Activated CD4-positive, alpha-beta T cell treated with anti-CD3 and anti-CD28 coated beads, Interleukin-2, amount 50 U/mL, for 1 hour (primary cell): ENCODE measurements at regions not wholly inside any gene's neighbourhood (a gene's known extent, or its start where the extent isn't known, plus 50 kb on each side); places are given as distances from the start of the nearest gene placed in this dataset.

Experiments
- DNase-seq: peaks from one replicate; pipeline ENCODE4 v3.0.0-alpha.2; 2020

DNA sequence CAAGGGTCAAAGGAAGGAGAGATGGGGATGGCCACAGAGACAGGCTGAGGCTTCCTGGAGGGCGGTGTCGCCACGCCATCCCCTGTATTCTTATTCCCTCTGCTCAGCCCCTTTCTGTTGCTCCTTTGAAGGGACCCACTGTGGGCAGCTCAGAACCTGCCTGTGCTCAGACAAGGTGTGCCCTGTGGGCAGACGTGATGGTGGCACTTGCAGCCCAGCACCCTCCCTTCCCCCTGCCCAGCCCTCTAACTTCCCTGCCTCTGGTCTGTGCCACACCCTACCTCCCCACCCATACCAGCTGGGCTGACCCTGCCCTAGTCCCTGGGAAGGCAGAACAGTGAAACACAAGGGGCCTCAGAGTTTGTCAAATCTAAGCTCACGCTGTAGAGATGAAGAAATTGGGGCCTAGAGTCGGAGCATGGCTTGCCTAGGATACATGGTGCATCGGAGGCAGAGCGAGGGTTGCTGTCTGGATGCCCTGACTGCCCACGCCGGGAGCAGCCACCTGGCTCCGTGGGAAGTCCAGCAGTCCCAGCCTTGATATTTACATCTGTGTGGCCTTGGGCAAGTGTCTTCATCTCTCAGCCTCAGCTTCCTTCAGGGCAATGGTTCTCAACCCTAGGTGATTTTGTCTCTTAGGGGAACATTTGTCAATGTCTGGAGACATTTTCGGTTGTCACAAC, 68.6 kb upstream of the RUNX3 start:
- DNase-seq: no peak

GRCh38 chr1:24996983-24997893, 67.2 kb upstream of the RUNX3 start:
- DNase-seq: no peak

GRCh38 chr1:24996456-24996855, 66.4 kb upstream of the RUNX3 start:
- DNase-seq: no peak

- DNase-seq: no peak
Measured at GRCh38 chr1:24995661-24996060, 65.6 kb upstream of the RUNX3 start.

DNA sequence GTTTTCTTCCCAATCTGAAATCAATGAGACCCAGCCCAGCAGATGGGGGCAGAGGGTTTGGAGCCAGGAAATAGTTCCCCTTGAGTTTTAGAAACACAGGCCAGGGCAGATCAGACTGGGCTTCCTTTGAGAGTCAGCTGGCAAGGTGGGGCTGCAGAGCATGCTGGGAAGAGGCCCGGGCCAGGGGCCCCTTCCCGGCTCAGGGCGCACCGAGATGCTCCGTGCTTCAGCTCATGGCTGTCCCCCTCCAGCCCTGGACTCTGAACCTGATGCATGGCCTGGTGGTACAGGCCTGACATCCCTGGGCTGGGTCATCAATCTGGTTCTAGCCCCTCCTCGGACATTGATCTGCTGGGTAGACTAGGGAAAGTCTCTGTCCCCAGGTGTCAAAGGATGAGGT, 65.1 kb upstream of the RUNX3 start:
- DNase-seq: no peak

DNA sequence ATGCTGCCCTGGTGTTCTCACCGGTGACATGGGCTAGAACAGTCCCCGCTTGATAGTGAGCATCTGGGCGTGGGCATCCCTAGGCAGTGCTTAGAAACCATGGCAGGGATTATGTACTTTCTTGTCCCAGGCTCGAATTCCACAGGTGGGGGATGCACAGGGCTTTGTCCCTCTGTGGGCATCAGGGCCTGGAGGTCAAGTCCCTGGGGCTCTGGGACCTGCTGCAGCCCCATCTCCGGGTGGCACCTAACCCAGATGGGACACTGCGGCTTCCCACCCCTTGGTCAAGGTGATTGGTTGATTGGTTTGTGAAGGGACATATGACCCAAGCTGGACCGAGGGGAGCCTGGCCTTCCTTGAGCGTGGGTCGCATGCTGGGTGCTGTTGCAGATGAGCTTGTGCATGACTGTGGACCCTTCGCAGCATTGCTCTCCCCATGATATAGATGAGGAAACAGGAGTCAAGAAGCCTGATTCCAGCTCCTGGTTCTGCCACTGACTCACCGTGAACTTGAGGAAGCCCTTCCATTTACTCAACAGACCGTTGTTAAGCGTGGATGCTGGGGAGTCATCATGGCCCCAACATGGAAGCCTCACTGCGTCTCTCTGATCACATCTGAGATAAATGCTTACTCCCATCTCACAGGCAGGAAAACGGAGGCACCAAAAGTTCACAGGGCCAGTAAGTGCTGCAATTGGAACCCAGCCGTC, 64.0 kb upstream of the RUNX3 start:
- DNase-seq: no peak

DNA sequence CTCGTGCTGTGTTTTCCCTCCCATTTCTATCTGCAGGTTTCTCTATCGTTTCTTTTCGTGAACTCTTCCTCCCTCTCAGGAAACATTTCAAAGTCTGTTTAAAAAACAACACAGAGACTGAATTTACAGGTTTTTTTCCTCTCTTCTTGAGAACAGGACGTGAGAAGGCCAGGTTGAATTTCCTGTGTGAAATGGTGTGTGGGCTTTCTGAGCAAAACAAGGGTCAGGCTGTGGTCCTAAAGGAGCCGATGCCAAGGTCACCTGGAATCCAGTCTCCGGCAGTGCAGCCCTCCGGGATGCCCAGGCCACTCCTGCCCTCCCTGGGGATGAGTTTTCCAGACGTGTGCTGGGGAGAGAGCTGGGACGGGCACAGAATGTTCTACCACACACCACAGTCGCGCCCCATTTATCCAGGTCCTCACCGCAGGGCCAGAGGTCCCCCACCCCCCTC, 62.7 kb upstream of the RUNX3 start:
- DNase-seq: no peak

GRCh38 chr1:24992124-24992760, 62.2 kb upstream of the RUNX3 start:
- DNase-seq: no peak

GRCh38 chr1:24991697-24992096, 61.6 kb upstream of the RUNX3 start:
- no peak for DNase-seq

DNA sequence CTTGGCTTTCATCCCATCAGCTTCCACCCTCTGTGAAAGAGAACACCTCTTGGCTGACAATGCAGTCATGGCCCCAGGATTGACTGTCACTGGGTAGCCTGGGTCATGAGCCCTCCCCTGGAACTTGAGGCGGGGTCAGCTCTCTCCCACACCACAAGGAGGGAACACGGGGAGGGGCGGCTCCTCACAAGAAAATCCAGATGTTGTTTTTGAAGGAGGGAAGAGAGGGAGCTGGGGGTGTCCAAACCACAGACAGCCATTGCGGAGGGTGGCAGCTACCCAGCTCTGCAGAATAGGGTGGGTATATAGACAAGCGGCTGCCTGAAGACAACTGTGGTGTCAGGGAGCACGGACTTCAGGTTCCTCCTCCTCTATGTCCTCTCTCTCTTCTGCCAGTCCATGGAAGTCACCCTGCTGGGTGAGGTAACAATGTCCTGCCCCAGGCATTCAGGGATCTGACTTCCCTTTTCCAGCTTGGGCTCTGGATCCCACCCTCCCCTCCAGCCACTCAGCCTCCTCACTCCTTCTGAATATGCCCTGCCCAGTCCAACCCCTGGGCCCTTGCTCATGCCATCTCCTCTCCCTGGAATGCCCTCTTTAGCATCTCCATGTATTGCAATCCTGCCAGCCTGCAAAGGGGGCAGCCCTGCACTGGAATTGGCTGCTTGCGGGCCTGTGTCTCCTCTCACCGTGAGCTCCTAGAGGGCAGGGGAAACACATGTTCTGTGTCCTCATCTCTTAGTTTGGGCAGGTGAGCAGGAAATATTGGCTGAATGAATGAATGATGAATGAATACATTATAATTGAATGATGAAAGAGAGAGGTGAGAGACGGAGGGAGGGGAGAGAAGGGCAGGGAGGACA, 60.9 kb upstream of the RUNX3 start:
- DNase-seq: no peak

DNA sequence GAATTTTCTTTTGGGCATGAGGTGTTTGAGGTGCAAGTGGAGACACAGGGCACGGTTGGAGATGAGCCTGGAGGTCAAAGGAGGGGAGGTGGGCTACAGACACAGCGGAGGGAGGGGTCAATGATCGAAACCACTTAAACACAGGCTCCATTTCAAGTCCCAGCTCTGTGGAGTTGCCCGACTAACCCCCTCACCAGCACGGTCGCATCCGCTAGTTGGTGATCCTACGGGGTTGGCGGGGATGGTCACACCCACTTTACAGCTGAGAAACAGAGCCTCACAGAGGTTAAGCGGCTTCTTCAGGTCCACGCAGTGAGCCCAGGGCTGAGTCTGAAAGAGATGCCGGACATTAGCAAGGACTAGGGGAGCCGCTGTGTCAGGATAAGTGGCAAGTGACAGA, 60.1 kb upstream of the RUNX3 start:
- DNase-seq: no peak

- no peak for DNase-seq
Measured at GRCh38 chr1:24989082-24989481, 59.0 kb upstream of the RUNX3 start.

GRCh38 chr1:24988558-24988912, 58.5 kb upstream of the RUNX3 start:
- DNase-seq: no peak

- DNase-seq: no peak
Measured at GRCh38 chr1:24987875-24988557, 57.9 kb upstream of the RUNX3 start.

DNA sequence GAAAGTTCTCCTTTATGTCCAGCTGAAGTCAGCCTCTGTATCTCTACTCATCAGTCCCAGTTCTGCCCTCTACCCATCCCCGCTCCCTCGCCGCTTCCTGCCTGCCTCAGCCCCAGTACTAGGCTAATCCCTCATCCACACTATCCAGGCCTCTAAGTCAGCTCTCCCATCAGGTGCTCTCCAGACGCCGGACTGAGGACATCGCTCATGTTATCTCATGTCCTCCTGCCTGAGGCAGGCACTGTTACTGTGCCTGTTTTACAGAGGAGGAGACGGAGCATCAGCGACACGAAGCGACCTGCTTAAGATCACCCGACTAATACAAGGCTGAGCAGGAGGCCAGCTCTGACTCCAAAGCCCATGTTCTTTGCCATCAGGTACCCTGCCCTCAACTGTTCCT, 57.3 kb upstream of the RUNX3 start:
- no peak for DNase-seq

DNA sequence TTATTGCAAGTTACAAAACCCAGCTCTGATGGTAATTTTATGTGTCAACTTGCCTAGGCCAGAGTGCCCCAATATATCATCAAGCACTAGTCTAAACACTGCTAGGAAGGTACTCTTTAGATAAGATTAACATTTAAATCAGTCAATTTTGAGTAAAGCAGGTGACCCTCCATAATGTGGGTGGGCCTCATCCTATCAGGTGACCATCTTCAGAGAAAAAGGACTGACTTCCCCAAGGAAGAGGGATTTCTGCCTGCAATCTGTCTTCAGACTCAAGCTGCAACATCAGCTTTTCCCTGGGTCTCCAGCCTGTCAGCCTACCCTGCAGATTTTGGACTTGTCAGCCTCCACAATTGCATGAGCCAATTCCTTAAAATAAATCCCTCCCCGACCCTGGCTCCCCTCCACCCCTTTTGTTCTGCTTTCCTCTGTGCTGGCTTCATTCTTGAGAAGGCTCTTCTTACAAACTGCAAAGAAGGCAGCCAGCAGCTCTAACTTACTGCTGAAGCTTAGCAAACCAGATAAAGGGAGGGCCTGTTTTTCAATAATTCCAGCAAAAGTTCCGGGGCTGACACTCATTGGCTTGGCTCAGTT, 56.4 kb upstream of the RUNX3 start:
- DNase-seq: no peak

DNA sequence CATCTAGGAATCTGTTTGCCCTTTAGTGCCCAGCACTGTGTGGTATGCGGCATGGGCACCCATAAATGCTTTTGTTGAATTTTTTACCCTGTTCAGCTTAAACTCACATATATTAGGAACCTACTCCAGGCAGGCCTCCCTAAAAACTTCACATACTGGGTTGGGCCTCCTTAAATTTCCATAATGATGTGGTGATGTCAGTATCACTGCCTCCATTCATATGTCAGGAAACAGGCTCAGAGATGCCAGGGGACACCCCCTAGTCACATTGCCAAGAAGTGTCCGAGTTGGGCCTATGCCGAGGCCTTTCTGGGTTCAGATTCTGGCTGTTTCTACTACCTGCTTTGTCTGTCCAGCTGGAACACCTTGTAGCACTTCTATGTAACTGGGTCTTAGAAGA, 55.7 kb upstream of the RUNX3 start:
- no peak for DNase-seq

DNA sequence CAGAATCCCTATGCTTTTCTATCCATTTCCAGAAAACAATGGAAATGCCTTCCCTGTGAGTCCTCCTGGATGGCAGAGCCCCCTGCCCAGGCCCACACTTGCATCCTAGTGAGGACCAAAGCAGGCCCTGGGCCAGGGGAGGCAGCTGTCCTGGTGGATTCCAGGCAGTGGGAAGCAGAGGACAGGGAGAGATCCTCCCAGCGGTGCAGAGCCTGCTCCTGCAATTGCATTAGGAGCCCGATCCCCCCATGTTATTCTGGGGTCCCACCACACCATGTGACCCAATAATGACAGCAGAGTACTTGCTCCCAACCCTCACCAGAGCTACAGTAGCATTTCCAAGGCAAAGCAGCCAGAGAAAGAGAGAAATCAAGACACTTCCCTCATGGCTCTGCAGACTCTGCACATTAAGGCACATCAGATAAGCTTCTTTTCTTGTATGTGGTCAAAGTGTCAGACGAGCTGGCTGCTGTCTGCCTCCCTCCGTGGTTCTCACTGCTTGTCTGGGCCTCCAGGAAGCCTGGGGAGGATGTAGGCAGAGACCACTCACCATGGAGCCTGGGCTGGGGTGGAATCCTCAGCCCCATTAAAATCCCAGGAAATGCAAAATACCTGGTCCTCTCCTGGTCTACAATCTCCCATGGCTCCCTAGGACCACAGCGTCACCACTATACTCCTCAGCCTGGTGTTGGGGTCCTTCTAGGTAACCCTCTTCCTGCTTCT, 54.9 kb upstream of the RUNX3 start:
- DNase-seq: no peak

DNA sequence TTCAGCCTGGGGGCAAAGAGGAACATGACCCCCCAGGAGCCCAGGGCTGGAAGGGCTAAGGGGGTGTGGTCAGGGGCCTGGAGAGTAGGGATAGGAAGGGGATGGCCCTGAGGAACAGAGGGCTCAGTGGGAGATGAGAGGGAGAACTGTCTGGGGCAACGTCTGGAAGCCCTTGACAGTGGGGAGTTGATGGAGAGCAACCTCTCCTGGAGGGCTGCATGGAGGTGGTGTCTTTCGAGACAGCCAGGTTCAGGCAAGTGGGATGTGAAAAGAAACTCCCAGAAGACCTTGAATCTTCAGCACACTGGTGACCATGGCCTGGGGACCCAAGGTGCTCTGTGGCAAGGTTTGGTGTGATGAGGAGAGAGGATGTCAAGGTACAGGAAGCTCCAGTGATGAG, 54.2 kb upstream of the RUNX3 start:
- no peak for DNase-seq

- DNase-seq: no peak
Measured at GRCh38 chr1:24983006-24983680, 53.1 kb upstream of the RUNX3 start.
